Right lobe of liver (tissue), 4 donors: ENCODE measurements at regions not wholly inside any gene's neighbourhood (a gene's known extent, or its start where the extent isn't known, plus 50 kb on each side); places are given as distances from the start of the nearest gene placed in this dataset.
"Not testable (repeated sequence)": the region's sequence is repeated elsewhere in the genome, so short reads cannot be mapped to it uniquely, and the experiment has no call there.

Experiments
- CTCF ChIP-seq, 4 donors: fragments of 200-600 bp in 3 of 4; fragments of 450-650 bp in 1 of 4; IDR thresholded peaks; one replicate each; pipeline versions ENCODE4 v1.5.1 to v1.8.0; 2016 to 2022; ENCODE audit warnings: antibody characterized with exemption in 4 of 4, mild to moderate bottlenecking in 2 of 4
- POLR2A ChIP-seq: fragments of 450-650 bp; IDR thresholded peaks from one replicate; pipeline ENCODE4 v1.6.1; 2017; ENCODE audit warnings: antibody characterized with exemption, mild to moderate bottlenecking
- donor health status: DM: no; HTN: no; CAD: no.
- donor health status: DM: no; HTN: no; CAD: no.
- donor health status: DM: no; HTN: yes; CAD: no.

GRCh38 chr12:14032191-14032590 lies 50.8 kb upstream of the GRIN2B start:
- TF ChIP-seq POLR2A; CTCF (IDR thresholded peaks at IDR 0.05): not testable (repeated sequence)
